ENCODE measurements at regions not wholly inside any gene's neighbourhood (a gene's known extent, or its start where the extent isn't known, plus 50 kb on each side); places are given as distances from the start of the nearest gene placed in this dataset.

DNA sequence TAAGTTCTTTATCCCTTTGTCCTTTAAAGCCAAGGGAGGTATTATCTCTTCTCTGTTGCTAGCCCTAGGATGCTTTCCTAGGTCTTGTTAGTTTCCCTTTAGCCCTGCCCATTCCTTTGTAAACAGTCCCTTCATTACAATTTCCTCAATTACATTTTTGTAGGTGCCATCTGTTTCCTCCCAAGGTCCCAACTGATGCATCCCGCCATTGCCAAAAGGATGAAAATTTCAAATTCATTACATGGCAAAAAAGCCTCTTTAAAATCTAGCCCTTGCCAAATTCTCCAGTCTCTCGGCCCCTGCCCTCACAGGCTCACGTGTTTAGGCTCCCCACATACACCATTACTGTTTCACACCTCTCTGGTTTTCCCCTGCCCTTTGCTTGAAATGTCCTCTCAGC, 151.9 kb upstream of the C1orf87 start:
- TF ChIP-seq, protein P1, sequence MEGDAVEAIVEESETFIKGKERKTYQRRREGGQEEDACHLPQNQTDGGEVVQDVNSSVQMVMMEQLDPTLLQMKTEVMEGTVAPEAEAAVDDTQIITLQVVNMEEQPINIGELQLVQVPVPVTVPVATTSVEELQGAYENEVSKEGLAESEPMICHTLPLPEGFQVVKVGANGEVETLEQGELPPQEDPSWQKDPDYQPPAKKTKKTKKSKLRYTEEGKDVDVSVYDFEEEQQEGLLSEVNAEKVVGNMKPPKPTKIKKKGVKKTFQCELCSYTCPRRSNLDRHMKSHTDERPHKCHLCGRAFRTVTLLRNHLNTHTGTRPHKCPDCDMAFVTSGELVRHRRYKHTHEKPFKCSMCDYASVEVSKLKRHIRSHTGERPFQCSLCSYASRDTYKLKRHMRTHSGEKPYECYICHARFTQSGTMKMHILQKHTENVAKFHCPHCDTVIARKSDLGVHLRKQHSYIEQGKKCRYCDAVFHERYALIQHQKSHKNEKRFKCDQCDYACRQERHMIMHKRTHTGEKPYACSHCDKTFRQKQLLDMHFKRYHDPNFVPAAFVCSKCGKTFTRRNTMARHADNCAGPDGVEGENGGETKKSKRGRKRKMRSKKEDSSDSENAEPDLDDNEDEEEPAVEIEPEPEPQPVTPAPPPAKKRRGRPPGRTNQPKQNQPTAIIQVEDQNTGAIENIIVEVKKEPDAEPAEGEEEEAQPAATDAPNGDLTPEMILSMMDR (IDR thresholded peaks at IDR 0.05): no peak
- TF ChIP-seq POLR2A (IDR thresholded peaks at IDR 0.05): no peak
- TF ChIP-seq EP300 (IDR thresholded peaks at IDR 0.05): no peak

Measured in tibial nerve (tissue), 4 donors.